COR-L47 (cell line): ENCODE measurements at regions not wholly inside any gene's neighbourhood (a gene's known extent, or its start where the extent isn't known, plus 50 kb on each side); places are given as distances from the start of the nearest gene placed in this dataset.

Experiments
- DNase-seq: peaks from one replicate; lab custom pipeline; 2025; lab: John Stamatoyannopoulos, UW

DNA sequence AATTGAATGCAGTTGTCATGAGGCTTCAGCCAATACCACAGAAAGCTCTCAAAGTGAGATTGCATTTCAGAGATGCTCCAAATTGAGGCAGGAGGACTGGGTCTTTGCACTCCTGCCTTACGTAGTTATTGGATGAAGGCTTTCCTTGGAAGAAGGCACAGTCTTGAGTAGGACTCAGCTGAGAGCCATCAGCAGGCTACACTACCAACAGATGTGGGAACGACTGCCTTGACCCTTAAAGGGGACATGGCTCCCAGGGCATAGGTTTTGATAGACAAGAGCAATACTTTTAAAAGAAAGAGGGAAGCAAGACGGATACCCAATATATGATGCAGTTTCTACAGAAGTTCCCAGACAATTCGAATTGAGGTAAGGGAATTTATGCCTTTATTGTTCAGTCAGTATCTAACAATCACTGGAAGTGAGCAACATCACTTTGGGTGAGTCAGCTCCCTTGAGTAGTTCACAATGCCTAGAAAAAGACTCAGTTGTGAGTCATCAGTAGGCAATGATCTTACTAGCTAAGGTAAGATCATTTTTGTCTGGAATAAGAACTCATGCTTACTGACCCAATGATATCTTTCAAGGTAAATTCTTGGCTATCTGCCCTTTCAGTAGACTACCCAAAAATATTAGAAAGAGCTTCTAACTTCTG is 390.8 kb downstream of the GJA1 start:
- no peak for DNase-seq

DNA sequence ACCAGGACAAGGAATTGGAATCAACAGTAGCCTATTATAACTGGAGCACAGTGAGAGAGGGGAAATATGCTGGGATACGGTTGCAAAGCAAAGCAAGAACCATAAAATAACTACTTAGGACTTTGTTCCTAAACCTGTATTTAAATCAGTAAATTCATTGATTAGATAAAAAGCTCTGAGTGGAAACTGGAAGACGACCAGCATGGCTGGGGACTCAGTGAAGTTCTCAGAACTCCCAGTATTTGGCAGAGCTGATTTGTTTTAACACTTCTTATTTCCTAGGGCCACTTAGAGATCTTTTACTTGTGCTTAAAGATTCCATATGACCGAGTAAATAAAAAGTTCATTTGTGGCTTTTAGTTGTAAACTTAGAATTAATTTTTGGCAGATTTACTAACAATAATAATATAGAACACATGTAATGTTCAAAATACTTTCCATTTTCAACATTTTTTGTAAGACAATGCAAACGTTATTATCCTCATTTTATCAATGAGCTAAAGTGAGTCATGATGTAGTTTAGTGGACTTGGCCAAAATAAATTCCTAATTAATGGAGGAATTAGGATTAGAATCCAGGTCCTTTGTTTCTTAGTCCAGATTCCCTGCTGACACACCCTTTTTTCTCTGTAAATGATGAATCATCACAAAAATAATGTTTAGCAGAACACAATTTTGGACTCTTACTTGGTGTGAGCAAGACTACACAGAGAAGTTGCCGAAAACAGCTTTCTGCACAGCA is 392.9 kb downstream of the GJA1 start:
- DNase-seq: no peak

DNA sequence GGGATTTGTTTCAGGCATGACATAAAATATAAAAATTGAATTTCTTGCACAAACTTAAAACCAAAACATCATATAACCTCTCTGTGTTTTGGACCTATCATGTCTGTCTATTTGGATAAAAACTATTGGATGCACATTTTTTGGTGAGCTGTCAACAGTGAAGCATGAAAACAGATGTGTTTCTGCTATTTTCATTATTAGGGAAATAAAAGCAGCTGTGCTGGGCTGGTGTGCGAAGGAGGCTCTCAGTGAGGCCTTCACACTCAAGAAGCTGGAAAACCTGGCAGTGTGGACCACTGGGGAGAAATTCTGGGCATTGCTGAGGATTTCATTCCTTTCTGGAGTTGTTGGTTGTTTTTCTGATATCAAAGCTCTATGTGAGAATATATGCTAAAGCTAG is 395.3 kb downstream of the GJA1 start:
- DNase-seq: no peak

DNA sequence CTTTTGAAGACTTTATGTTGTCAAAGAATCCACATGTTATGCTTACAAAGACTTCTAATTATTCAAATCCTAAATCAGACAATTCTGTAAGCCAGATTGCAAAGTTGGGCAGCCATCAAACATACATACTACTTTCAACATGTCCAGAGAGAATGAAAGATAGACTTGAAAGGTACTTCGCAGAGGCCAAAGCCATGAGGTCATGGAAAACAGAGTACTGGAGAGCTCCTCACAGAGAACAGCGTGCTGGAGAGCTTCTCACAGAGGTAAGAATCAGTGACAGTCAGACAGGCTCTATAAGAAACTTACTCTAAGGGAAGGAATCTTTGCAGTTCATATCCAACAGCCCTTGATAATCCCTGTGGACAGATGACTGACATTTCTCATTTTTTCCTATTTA is 400.2 kb downstream of the GJA1 start:
- DNase-seq: no peak

DNA sequence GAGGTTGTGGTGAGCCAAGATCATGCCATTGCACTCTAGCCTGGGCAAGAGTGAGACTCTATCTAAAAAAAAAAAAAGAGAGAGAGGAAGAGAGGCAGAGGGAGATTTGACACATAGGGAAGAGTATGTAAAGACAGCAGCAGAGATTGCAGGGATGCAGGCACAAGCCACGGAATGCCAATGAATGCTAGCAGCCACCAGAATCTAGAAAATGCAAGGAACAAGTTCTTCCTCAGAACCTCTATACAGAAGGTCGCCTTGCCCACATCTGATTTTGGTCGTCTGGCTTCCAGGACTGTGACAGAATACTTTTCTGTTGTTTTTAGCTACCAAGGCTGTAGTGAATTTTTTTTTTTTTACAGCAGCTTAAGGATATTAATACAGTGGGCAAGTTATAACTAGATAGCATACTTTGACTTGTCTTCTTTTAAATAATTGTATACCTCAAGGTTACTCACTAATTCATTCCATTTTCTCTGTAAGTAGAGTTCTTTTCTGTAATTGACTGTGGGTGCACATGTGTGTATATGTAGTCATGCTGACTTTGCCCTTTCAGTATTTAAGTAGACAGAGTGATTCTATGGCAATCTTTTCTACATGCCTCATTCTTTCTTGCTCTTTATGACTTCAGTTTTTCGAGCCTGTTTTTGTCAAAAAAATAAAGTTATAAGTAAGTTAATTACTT is 402.2 kb downstream of the GJA1 start:
- DNase-seq: no peak

DNA sequence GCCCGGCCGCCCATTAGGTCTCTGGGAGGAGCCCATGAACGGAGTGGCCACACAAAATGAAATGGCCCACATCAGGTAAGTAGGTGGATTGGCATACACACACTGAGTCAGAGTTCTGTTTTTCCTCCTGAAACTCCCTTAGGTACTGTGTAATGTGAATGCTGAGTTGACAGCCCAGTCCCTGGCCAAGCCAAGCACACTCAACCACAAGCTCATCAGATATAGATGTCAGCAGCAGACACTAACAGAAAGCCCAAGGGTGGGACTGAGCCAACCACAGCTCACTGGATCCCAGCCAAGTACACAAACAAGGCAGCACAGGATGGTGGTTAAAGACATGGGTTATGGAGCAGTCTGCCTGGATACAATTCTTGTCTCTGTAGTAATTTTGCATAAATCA is 403.4 kb downstream of the GJA1 start:
- no peak for DNase-seq

DNA sequence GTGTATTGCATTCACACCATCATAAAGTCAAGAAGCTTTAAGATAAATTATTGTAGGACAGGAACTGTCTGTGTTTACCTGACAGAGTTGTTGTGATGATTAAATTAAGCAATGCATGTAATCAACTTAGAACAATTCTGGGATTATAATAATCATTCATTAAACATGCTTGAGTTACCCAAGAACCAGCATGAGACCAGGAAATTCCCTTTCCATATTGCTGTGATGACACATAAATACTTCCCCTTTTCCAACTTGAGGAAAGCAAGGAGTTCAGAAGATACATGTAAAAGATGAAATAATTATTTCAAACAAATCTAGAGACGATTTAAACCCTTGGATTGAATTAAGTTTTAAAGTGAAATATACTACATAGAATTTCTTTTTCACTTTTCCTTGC is 404.4 kb downstream of the GJA1 start:
- DNase-seq: no peak

DNA sequence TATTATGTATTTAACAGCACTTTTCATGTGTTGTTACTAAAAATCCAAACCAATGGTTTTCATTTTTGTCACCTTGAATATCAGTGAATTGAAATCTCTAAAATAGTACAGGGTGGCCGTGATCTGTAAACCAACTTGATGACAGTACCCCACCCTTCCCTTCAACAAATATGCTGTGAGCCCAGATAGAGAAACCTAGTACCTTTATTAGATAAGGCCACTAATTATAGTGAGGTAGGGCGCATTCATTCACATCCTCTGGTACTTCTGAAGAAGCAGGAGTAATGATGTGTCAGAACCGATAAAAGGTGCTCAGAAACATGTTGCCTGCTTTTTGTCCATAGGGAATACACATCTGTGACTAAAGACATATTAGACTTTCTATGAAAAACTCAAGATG is 409.5 kb downstream of the GJA1 start:
- DNase-seq: no peak

DNA sequence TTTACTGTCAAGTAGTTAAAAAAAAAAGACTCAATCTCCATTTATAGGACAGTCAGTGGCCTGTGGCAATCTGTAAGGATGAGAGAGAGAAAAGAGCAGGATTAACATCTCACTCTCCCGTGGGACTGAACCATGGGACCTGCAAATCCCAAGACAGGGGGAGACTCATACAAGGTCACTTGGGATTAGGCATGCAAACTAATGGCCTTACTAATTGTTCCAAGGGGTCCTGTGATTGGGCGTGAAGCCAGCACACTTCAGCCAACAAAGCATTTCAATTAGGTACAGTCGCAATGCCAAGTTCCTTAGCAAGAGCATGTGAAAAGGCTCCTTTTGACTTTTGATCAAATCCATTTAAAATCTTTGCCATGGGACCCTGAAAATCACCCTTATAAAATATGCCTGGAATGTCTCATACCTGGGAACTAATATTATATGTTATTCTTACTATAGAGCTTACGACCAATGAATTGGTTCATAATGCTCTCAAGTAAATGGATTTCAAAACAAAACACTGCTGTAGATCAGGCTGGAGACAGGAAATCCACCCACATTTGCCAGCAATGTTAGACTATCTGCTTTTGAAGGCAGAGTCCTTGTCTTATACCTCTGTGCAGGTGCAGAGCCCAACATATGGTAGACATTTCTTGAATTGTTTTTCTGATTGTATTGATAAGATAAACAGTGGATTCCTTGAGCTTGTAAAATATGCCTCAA is 412.5 kb downstream of the GJA1 start:
- DNase-seq: no peak

DNA sequence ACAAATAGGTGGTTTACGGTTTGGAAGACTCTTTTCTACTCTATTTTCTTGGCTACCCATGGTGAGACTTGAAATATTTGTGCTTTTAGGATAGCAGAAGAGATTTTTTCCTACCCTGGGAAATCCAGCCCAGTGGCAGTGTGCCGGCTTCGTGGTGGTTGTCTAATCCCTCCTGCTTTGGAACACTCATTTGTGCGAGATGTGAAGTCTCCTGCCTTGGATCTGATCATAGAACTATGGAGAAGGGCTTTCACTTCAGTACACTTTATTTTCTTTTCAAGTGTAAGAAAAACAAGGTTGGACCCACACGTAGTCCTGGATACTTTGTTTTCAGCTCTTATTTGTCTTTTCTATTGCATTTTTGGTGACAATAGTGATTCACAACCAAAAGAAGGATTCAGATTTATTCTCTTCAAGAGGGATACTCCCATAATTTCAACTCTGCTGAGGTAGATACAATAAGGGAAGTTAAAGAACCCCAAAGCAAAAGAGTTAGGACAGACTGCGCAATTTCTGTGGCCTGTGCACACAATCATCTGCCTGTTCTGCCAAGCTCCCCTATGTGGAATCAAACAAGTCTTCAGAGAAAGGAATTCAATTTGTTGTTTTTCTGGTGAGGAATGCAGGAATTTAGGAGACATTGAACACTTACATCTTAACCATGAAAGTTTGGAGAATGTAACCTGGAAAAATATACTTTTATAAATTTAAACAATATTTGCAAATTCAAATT is 413.2 kb downstream of the GJA1 start:
- no peak for DNase-seq

DNA sequence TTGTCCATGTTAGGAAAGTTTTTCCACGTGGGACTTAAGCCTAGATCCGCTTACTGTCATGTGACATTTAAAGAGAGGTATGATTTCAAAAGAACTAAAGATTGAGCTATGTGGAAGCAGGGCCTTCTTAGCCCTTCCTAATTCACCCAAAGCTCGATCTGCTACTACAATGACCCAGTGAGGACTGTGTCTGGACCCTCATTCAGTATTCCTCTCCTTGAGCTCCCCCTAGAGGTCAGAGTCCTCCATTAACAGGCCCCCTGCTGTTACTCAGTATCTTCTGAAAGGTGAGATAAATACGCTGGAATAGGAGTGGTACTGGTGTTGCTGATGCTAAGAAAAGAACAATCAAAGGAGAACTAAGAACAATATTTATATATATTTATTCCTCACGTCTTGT is 414.0 kb downstream of the GJA1 start:
- DNase-seq: no peak

DNA sequence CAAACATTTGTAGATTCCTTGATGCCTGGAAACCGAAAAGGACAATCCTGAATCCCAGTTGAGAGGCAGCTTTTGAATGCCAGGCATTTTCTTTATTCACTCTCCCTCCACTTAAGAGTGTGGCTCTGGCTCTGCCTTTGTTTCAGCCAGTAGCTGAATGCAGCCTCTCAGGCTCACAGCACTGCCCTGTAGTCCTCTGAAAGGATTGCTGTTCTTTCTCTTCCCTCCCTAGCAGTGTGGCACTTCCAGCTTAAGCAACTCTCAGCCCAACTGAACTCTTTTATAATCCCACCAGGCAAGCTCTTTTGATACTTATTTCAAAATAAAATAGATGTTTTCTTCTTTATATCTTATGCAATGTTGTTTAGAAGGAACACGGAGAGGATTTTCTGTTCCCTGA is 415.6 kb downstream of the GJA1 start:
- no peak for DNase-seq

DNA sequence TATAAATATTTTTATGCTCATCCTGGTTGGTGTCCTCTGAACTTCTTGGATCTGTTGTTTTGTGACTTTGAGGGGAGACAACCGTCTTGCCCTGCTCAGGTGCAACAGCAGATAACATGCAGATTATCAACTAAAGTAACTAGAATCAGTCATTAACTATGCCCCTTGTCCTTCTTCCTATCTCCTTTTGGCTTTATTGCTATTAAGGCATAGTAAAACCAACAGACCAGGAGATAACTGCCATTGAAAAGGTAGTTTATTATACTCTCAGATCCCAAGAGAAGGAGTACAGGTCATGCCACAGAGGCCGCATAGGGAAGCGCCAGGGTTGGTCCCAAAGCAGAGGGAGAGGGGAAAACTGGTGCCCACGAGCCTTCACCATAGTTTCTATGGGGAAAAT is 418.2 kb downstream of the GJA1 start:
- no peak for DNase-seq

DNA sequence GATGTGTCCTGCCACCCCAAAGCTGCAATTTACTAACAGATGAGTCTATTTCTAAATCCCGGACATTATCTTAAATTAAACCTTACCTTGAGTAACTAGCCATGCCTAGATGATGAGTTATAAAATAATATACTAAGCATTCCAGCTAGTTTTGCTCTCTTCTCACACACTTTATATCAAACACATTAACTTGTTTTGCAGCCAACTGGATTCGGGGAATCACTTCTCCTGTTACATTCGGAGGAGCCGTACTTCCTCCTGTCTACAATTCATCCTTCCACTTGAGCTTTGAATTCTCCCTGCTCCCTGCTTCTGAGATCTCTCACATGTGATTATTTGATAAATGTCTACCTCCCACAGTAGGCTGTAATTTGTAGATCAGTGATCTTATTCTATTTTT is 420.1 kb downstream of the GJA1 start:
- DNase-seq: no peak

DNA sequence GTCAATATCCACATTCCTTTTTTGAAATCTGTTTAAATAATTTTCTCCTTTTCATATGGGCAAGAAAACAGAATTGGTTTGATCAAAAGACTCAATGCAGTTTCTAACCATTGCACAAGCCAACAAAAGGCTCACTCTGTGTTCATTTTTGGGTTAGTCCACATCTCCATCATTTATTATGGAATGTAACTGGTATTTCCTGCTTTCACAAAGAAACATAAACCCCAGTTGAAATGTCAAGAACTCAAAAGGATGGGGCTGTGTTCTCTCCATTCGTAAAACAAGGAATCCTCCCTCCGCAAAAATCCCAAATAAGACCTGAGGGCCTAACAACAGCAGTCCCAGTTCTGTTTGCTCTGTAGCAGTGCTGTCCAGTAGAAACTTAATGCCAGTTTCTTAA is 420.9 kb downstream of the GJA1 start:
- DNase-seq: no peak

DNA sequence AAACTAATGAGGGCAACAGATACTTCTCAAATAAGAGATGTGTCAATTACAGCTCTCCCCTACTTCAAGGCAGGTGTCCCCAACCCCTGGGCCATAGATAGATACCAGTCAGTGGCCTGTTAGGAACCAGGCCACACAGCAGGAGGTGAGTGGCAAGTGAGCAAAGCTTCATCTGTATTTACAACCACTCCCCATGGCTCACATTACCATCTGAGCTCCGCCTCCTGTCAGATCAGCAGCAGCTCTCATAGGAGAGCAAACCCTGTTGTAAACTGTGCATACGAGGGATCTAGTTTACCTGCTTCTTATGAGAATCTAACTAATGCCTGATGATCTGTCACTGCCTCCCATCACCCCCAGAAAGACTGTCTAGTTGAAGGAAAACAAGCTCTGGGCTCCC is 422.1 kb downstream of the GJA1 start:
- DNase-seq: no peak

DNA sequence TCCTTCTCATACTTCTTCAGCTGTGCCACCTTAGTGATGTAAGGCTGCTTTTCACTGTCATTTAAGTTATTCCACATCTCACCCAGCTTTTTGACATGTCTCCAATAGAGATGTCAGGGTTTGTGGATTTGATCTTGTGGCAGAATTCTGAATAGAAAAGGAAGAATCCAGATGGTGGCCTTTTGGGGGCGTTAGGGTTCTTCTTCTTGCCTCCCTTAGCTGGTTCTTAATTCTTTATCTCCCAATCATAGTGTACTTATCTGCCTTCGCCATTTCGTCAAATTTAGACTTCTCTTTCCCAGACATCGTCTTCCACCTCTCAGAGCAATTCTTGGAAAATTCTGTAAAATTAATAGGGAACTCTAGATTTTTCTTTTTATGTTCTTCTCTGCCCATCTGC is 422.9 kb downstream of the GJA1 start:
- DNase-seq: no peak

DNA sequence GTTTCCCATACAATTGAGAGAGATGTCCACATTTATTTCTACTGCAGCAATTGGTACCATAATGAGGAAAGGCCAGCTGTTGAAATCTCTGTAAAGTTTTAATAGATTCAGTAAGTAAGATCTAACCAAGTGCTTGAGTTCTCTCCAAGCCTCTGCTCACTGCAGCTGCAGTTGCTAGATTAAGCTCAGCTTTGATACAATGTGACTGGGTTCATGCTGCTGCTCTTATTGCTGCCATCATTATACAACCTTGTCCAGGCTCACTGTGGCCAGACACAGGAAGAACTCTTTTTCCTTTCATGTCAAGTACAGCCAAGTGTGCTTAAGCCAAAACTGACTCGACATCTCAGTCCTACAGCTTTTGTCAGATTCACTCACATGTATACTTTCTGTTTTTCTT is 423.5 kb downstream of the GJA1 start:
- DNase-seq: no peak

DNA sequence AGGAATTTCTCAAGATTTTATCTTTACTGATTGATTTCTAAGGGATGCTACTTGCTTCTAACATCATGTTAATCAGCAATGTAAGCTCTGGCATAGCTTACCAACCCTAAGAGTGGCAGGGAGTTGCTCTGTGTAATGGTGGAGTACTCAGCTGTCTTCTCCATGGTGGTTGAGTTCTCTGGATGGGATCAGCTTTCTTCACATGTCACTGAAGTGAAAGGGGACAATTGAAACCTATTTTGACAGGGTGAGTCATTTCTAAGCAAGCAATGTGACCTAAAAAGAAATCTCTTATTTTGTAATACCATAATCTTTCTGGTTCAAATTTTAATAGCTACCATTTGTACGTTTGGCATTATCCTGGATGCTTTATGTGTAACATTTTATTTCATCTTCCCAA is 430.4 kb downstream of the GJA1 start:
- DNase-seq: no peak

DNA sequence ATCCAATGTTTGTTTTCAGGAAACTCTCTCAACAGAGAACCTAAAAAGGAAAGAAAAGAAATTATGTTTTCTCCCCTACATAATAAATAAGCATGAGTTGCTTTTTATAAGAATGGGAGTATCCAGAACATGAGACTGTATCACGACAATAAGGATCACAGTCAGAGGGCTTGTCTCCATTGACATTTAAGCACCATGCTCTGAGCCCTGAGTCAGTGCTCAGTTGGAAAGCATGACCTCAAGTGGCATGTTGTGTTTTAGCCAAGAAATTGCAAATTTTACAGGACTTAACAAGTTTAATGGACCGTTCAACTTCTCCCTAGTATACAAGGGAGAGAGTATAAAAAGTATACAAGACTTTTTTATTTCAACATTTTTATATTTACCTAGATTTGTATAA is 431.6 kb downstream of the GJA1 start:
- DNase-seq: no peak

DNA sequence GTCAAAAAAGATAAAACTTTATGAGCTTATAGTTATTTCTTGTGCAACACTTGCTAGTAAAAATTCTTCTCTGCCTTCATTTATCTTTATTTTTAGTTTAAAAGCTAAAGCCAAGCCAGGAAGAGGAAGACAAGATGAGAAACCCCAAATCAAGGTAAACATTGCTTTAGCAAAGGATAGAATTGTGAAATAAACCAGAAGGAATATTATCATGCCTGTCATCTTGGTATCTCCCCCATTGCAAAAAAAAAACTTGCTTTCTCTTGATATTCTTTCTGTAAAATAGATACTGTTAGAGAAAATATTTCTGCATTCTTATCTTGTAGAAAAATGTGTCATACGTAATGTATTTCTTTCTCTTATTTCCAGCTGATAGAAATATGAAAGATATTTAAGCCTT is 432.8 kb downstream of the GJA1 start:
- DNase-seq: no peak

DNA sequence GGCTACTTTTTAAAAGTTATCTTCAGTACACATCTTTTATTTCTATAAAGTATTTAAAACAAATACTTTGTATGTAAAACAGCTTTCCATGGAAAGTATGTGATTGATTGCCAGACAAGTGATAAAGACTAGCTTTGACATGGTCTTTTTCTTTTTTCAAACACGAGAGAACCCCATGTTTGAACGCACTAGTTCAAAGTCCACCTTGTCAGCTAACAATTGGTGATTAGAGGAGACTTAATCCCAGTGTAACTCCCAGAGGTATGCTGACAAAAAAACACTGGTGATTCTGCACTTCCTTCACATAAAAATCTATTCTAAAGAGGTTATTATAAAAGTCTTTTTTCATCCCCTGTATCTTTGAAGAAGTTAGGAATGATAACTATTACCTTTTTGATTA is 438.1 kb downstream of the GJA1 start:
- no peak for DNase-seq
